Stimulated activated CD8-positive, alpha-beta memory T cell treated with anti-CD3 and anti-CD28 coated beads, Interleukin-2, amount 100 ng/mL, for 1 hour (primary cell): ENCODE measurements at regions not wholly inside any gene's neighbourhood (a gene's known extent, or its start where the extent isn't known, plus 50 kb on each side); places are given as distances from the start of the nearest gene placed in this dataset.

Source experiments
- DNase-seq, 2 donors: peaks; one replicate each; pipeline ENCODE4 v3.0.0-alpha.2; 2020; ENCODE audit warnings: low read depth in 2 of 2

GRCh38 chr10:3904419-3904960 lies 119.5 kb upstream of the KLF6 start:
- no peak for DNase-seq

GRCh38 chr10:3902809-3903410 lies 117.9 kb upstream of the KLF6 start:
- no peak for DNase-seq

GRCh38 chr10:3902054-3902808 lies 117.2 kb upstream of the KLF6 start:
- no peak for DNase-seq

- DNase-seq, result no peak
These were observed 116.4 kb upstream of the KLF6 start for GRCh38 chr10:3901370-3901769.

GRCh38 chr10:3900391-3900790 lies 115.4 kb upstream of the KLF6 start:
- no peak for DNase-seq

- no peak for DNase-seq
These were observed 113.8 kb upstream of the KLF6 start for GRCh38 chr10:3898821-3899220.

GRCh38 chr10:3897156-3897555 lies 112.1 kb upstream of the KLF6 start:
- no peak for DNase-seq

- no peak for DNase-seq
These were observed 111.2 kb upstream of the KLF6 start for GRCh38 chr10:3896161-3896560.

GRCh38 chr10:3895045-3895631 lies 110.1 kb upstream of the KLF6 start:
- DNase-seq, result no peak

GRCh38 chr10:3893901-3894563 lies 109.0 kb upstream of the KLF6 start:
- DNase-seq, result no peak

- no peak for DNase-seq
These were observed 107.7 kb upstream of the KLF6 start for GRCh38 chr10:3892440-3893425.

- DNase-seq, result no peak
These were observed 106.4 kb upstream of the KLF6 start for GRCh38 chr10:3891396-3891795.

GRCh38 chr10:3890602-3891352 lies 105.8 kb upstream of the KLF6 start:
- no peak for DNase-seq

GRCh38 chr10:3889961-3890522 lies 105.0 kb upstream of the KLF6 start:
- no peak for DNase-seq

GRCh38 chr10:3887885-3888476 lies 103.0 kb upstream of the KLF6 start:
- DNase-seq, result peak; percentile 28 to 34

- DNase-seq, result no peak
These were observed 102.4 kb upstream of the KLF6 start for GRCh38 chr10:3887404-3887803.

GRCh38 chr10:3886641-3887251 lies 101.7 kb upstream of the KLF6 start:
- DNase-seq, result no peak

GRCh38 chr10:3886191-3886590 lies 101.2 kb upstream of the KLF6 start:
- no peak for DNase-seq

- no peak for DNase-seq
These were observed 97.8 kb upstream of the KLF6 start for GRCh38 chr10:3882855-3883254.
